ENCODE measurements at regions not wholly inside any gene's neighbourhood (a gene's known extent, or its start where the extent isn't known, plus 50 kb on each side); places are given as distances from the start of the nearest gene placed in this dataset.

DNA sequence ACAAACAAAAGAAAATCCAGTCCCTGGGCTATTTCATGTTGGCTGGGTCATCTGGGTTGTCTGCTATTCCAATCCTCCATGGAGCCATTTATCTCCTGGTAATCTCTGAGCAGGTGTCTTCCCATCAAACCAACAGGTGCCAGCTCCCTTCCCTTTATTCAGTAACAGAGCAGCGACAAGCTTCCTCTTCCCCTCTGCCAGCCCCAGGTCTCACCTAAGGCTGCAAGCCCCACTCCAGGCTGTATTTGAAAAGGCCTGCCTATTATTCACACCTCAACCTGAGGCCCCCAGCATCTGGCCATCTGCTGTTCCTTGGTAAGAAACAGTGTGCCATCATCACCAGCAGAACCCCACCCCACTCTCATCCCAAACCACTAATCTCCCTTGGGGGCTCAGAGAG lies 436.2 kb downstream of the BUD13 start:
- no peak overlapping the region for H3K27ac ChIP-seq (ENCODE audit: low read depth in 1 of 2, low read length in 2 of 2)
- H3K9ac ChIP-seq (ENCODE audit: insufficient read depth, low read length, poor library complexity, severe bottlenecking), result no peak overlapping the region
- H3K27me3 Mint-ChIP-seq (ENCODE audit: low read depth in 3 of 3), result peaks cover 0 to 12% (median 2%) of the 10 kb centered on the region in 3 donors
- no peak for DNase-seq
- 100% methylated on average over 1 of the region's 1 CpG for WGBS (ENCODE audit: insufficient coverage)
- H3K27ac Mint-ChIP-seq, result peak overlapping the region in 1 of 7 donors; percentile 27
- no peak overlapping the region for H3K4me2 ChIP-seq (replicated peaks; ENCODE audit: extremely low read depth, low read length, poor library complexity, severe bottlenecking)
- peaks cover 0 to 3% of the 10 kb centered on the region in 2 donors for H3K27me3 ChIP-seq (ENCODE audit: control insufficient read depth in 2 of 2, insufficient read depth in 2 of 2, low read length in 2 of 2)
- H3K36me3 ChIP-seq (replicated peaks in 1 of 2; ENCODE audit: control insufficient read depth in 1 of 2, insufficient read depth in 2 of 2, low read length in 2 of 2), result no peaks in the 10 kb centered on the region
- peaks cover 8 to 10% of the 10 kb centered on the region in 2 donors for H3K4me1 ChIP-seq (ENCODE audit: control insufficient read depth in 1 of 2, insufficient read depth in 2 of 2, low read length in 2 of 2)
- no peaks in the 10 kb centered on the region for H3K4me1 Mint-ChIP-seq
- H3K36me3 Mint-ChIP-seq, result no peaks in the 10 kb centered on the region
- TF ChIP-seq, protein P1, sequence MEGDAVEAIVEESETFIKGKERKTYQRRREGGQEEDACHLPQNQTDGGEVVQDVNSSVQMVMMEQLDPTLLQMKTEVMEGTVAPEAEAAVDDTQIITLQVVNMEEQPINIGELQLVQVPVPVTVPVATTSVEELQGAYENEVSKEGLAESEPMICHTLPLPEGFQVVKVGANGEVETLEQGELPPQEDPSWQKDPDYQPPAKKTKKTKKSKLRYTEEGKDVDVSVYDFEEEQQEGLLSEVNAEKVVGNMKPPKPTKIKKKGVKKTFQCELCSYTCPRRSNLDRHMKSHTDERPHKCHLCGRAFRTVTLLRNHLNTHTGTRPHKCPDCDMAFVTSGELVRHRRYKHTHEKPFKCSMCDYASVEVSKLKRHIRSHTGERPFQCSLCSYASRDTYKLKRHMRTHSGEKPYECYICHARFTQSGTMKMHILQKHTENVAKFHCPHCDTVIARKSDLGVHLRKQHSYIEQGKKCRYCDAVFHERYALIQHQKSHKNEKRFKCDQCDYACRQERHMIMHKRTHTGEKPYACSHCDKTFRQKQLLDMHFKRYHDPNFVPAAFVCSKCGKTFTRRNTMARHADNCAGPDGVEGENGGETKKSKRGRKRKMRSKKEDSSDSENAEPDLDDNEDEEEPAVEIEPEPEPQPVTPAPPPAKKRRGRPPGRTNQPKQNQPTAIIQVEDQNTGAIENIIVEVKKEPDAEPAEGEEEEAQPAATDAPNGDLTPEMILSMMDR (IDR thresholded peaks at IDR 0.05), result no peak
- H4K20me1 ChIP-seq (ENCODE audit: insufficient read depth, low read length), result no peaks in the 10 kb centered on the region
- no peak overlapping the region for H3K4me3 ChIP-seq (replicated peaks in 1 of 3; ENCODE audit: low read depth in 2 of 3, low read length in 3 of 3)
- H3K9me3 Mint-ChIP-seq, result peaks cover 4 to 14% (median 6%) of the 10 kb centered on the region in 7 donors
- H3K4me3 Mint-ChIP-seq, result no peak overlapping the region
- H2AFZ ChIP-seq (ENCODE audit: insufficient read depth, low read depth, low read length, poor library complexity, severe bottlenecking), result no peak overlapping the region
- intact Hi-C loops (cut with micrococcal nuclease), result no loop called here
- H3K9me3 ChIP-seq (replicated peaks in 1 of 2; ENCODE audit: control insufficient read depth in 1 of 2, insufficient read depth in 1 of 2, low read length in 2 of 2), result peaks cover 6 to 8% of the 10 kb centered on the region in 2 donors
- no peaks in the 10 kb centered on the region for H3K79me2 ChIP-seq (ENCODE audit: insufficient read depth, low read length)

DNA sequence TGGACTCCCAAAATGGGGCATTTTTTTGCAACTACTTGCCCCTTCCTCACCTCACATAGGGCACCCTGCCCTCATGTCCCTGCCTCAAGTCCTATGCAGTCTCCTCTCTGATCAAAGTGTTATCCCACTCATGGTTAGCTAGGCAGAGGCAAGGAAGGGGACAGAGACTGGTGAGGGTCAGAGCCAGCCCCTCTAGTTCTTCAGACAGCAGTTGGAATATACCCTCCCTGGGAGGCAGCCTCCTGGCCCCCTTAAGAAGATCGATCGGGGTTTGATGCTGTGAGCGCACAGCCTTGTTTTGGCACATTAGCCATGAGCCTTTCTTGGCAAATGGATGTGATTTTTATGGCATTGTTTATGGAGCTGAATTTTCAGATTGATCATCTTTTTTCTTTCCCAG lies 436.9 kb downstream of the BUD13 start:
- TF ChIP-seq, protein P1 (IDR thresholded peaks at IDR 0.05), result no peak
- no peak for DNase-seq
- Histone ChIP-seq H3K4me1 (ENCODE audit: control insufficient read depth in 1 of 2, insufficient read depth in 2 of 2, low read length in 2 of 2) (peaks cover 8 to 10% of the 10 kb centered on the region in 2 donors), H3K9me3 (replicated peaks in 1 of 2; ENCODE audit: control insufficient read depth in 1 of 2, insufficient read depth in 1 of 2, low read length in 2 of 2) (peaks cover 6 to 8% of the 10 kb centered on the region in 2 donors), H2AFZ (ENCODE audit: insufficient read depth, low read depth, low read length, poor library complexity, severe bottlenecking) (no peak overlapping the region), H3K27me3 (ENCODE audit: control insufficient read depth in 2 of 2, insufficient read depth in 2 of 2, low read length in 2 of 2) (peaks cover 0 to 3% of the 10 kb centered on the region in 2 donors), H3K27ac (ENCODE audit: low read depth in 1 of 2, low read length in 2 of 2) (no peak overlapping the region), H4K20me1 (ENCODE audit: insufficient read depth, low read length) (no peaks in the 10 kb centered on the region), H3K4me2 (replicated peaks; ENCODE audit: extremely low read depth, low read length, poor library complexity, severe bottlenecking) (no peak overlapping the region), H3K9ac (ENCODE audit: insufficient read depth, low read length, poor library complexity, severe bottlenecking) (no peak overlapping the region), H3K4me3 (replicated peaks in 1 of 3; ENCODE audit: low read depth in 2 of 3, low read length in 3 of 3) (no peak overlapping the region), H3K36me3 (replicated peaks in 1 of 2; ENCODE audit: control insufficient read depth in 1 of 2, insufficient read depth in 2 of 2, low read length in 2 of 2) (no peaks in the 10 kb centered on the region), H3K79me2 (ENCODE audit: insufficient read depth, low read length) (no peaks in the 10 kb centered on the region)
- H3K27me3 Mint-ChIP-seq (ENCODE audit: low read depth in 3 of 3), result peaks cover 0 to 9% (median 2%) of the 10 kb centered on the region in 3 donors
- no peak overlapping the region for H3K4me3 Mint-ChIP-seq
- WGBS (ENCODE audit: insufficient coverage), result 60% methylated on average over 1 of the region's 3 CpGs
- peaks cover 4 to 14% (median 6%) of the 10 kb centered on the region in 7 donors for H3K9me3 Mint-ChIP-seq
- peak overlapping the region in 1 of 7 donors; percentile 64 for H3K27ac Mint-ChIP-seq
- no peaks in the 10 kb centered on the region for H3K36me3 Mint-ChIP-seq
- intact Hi-C loops (cut with micrococcal nuclease), result no loop called here
- no peaks in the 10 kb centered on the region for H3K4me1 Mint-ChIP-seq

Measured in CD14-positive monocyte (primary cell).